ENCODE measurements at regions not wholly inside any gene's neighbourhood (a gene's known extent, or its start where the extent isn't known, plus 50 kb on each side); places are given as distances from the start of the nearest gene placed in this dataset.

GRCh38 chr1:232306269-232306961 is 323.5 kb downstream of the SIPA1L2 start:
- H2AK5ac ChIP-seq (ENCODE audit: low read depth, low read length) = no peak overlapping the region
- POLR2A ChIA-PET (ENCODE audit: partially characterized antibody) = interaction anchor here (0.8 to 1.0 kb wide), 2 partner anchors 175 to 346 kb away, joined by 3 to 5 read pairs; no protein-coding TSS in a partner anchor
- H3K79me1 ChIP-seq (ENCODE audit: low read depth, low read length) = no peaks in the 10 kb centered on the region
- no peak overlapping the region for H4K8ac ChIP-seq (ENCODE audit: extremely low read depth, insufficient read depth, low read length)
- FAIRE-seq = peak; percentile 57
- peak overlapping the region in 1 of 2 experiments; percentile 4; a peak in 1 of 4 replicates for H3K4me2 ChIP-seq (ENCODE audit: insufficient read depth in 1 of 2, low read depth in 2 of 2, low read length in 2 of 2)
- no peaks in the 10 kb centered on the region for H3K36me3 ChIP-seq (ENCODE audit: control insufficient read depth in 2 of 4, insufficient read depth in 4 of 4, low read length in 3 of 4)
- H2BK20ac ChIP-seq (ENCODE audit: low read length) = no peak overlapping the region; the same call in 1 of the 2 replicates
- H3K27ac ChIP-seq (ENCODE audit: low read depth, low read length) = 0 out of 2 replicates have a peak overlapping the region, but pooled peaks have one; percentile 5
- H3K4me1 ChIP-seq (replicated peaks in 1 of 4; ENCODE audit: control insufficient read depth in 3 of 4, insufficient read depth in 4 of 4, low read length in 3 of 4) = peaks cover 3 to 11% (median 6%) of the 10 kb centered on the region in 4 experiments
- no peaks in the 10 kb centered on the region for H3K79me2 ChIP-seq (ENCODE audit: control insufficient read depth in 1 of 2, insufficient read depth in 2 of 2, low read length in 2 of 2)
- no peak overlapping the region for H4K91ac ChIP-seq (replicated peaks; ENCODE audit: insufficient read length, low read length)
- H2BK5ac ChIP-seq (ENCODE audit: low read depth, low read length) = no peak overlapping the region
- H2BK120ac ChIP-seq (replicated peaks; ENCODE audit: low read depth, low read length) = no peak overlapping the region
- no peak overlapping the region for H4K5ac ChIP-seq (ENCODE audit: insufficient read length, low read depth, low read length)
- 0 out of 2 replicates have a peak overlapping the region, but pooled peaks have one; percentile 12 for H2AFZ ChIP-seq (ENCODE audit: low read length)
- no peak overlapping the region for H3K23ac ChIP-seq (ENCODE audit: insufficient read length)
- no peak overlapping the region for H3K14ac ChIP-seq (ENCODE audit: insufficient read length)
- H4K20me1 ChIP-seq (replicated peaks in 1 of 2; ENCODE audit: control insufficient read depth in 1 of 2, insufficient read depth in 2 of 2, low read length in 2 of 2) = no peaks in the 10 kb centered on the region
- peak; percentile 55 to 60 (median 58) for TF ChIP-seq CTCF (IDR thresholded peaks at IDR 0.05; ENCODE audit: control extremely low read depth in 1 of 3, insufficient read depth in 1 of 3, low read depth in 1 of 3, low read length in 3 of 3)
- no peak for TF ChIP-seq CBX5 (IDR thresholded peaks at IDR 0.05; ENCODE audit: low read depth, low read length)
- TF ChIP-seq KDM4A (IDR thresholded peaks at IDR 0.05; ENCODE audit: low read depth, low read length, severe bottlenecking) = no peak
- peak; percentile 70 to 81 for TF ChIP-seq RAD21 (IDR thresholded peaks at IDR 0.05 in 1 of 2, conservative IDR thresholded peaks at IDR 0.05 in 1 of 2; ENCODE audit: low read depth in 2 of 2, low read length in 2 of 2)
- no peak overlapping the region for H3K56ac ChIP-seq (replicated peaks; ENCODE audit: insufficient read length, low read depth, low read length)
- CTCF ChIA-PET (ENCODE audit: partially characterized antibody) = interaction anchor here (0.5 to 2.4 kb wide), 13 partner anchors 13 to 439 kb away, joined by 3 to 9 read pairs (median 3); no protein-coding TSS in a partner anchor
- H3K23me2 ChIP-seq (ENCODE audit: low read depth, low read length) = no peaks in the 10 kb centered on the region
- H3K18ac ChIP-seq (ENCODE audit: extremely low read depth, low read length) = no peak overlapping the region; the same call in 1 of the 2 replicates
- H2BK12ac ChIP-seq (ENCODE audit: low read depth, low read length) = no peak overlapping the region; the same call in 1 of the 2 replicates
- H2BK15ac ChIP-seq (ENCODE audit: low read length) = no peak overlapping the region
- no peak overlapping the region for H3K9ac ChIP-seq (replicated peaks in 1 of 4; ENCODE audit: extremely low read depth in 1 of 4, low read depth in 3 of 4, low read length in 3 of 4)
- peak in 1 of 2 experiments; percentile 55 for DNase-seq (ENCODE audit: low read depth in 1 of 2, low spot score in 2 of 2)
- H3K27me3 ChIP-seq (replicated peaks in 1 of 4; ENCODE audit: control insufficient read depth in 3 of 4, extremely low read depth in 1 of 4, insufficient read depth in 3 of 4, low read length in 3 of 4) = peaks cover 0 to 2% (median 0%) of the 10 kb centered on the region in 4 experiments; a peak in 2 of 7 replicates
- H3K4me3 ChIP-seq (ENCODE audit: extremely low read depth in 1 of 4, insufficient read depth in 2 of 4, low read depth in 3 of 4, low read length in 4 of 4) = no peak overlapping the region
- H3K9me3 ChIP-seq (ENCODE audit: insufficient read depth in 2 of 2, low read depth in 1 of 2, low read length in 1 of 2) = no peaks in the 10 kb centered on the region
- peak overlapping the region; percentile 0 for H3K4ac ChIP-seq (replicated peaks; ENCODE audit: insufficient read length, low read depth, low read length)
- WGBS, 2 experiments (ENCODE audit: extremely low coverage in 1 of 2, insufficient coverage in 1 of 2, insufficient read length in 1 of 2, insufficient replicate concordance in 2 of 2, low coverage in 1 of 2, low lambda C conversion rate in 2 of 2, missing lambda C conversion rate in 1 of 2) = 74% methylated on average over 8 of the region's 8 CpGs; no CpG with 5 or more reads in 1 of the 2 experiments

Data from H1 (cell line).